ENCODE measurements at regions not wholly inside any gene's neighbourhood (a gene's known extent, or its start where the extent isn't known, plus 50 kb on each side); places are given as distances from the start of the nearest gene placed in this dataset.

DNA sequence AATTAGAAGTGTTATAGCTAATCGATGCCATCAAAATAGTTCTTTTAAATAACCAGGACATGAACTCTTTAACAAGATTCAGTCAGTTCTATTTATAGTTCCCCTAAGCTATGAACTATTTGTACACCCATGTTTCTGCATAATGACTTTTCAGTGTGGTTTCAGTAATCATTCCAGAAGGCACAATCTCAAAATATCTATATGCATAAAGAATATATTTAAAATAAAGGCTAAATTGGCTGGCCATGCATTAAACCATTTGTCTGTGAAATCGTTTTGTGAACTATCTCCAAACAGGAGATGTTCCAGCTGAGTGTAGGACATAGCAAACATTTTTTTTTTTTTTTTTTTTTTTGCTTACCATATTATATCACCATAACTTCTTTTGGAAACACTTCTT, 719.3 kb downstream of the PLCL1 start:
- TF ChIP-seq, protein P1, sequence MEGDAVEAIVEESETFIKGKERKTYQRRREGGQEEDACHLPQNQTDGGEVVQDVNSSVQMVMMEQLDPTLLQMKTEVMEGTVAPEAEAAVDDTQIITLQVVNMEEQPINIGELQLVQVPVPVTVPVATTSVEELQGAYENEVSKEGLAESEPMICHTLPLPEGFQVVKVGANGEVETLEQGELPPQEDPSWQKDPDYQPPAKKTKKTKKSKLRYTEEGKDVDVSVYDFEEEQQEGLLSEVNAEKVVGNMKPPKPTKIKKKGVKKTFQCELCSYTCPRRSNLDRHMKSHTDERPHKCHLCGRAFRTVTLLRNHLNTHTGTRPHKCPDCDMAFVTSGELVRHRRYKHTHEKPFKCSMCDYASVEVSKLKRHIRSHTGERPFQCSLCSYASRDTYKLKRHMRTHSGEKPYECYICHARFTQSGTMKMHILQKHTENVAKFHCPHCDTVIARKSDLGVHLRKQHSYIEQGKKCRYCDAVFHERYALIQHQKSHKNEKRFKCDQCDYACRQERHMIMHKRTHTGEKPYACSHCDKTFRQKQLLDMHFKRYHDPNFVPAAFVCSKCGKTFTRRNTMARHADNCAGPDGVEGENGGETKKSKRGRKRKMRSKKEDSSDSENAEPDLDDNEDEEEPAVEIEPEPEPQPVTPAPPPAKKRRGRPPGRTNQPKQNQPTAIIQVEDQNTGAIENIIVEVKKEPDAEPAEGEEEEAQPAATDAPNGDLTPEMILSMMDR (IDR thresholded peaks at IDR 0.05; ENCODE audit: low read depth, low read length), result no peak
- TF ChIP-seq EZH2phosphoT487 (IDR thresholded peaks at IDR 0.05; ENCODE audit: low read depth), result no peak

Measured in OCI-LY3 (cell line).